Epithelial cell of proximal tubule (primary cell): ENCODE measurements at regions not wholly inside any gene's neighbourhood (a gene's known extent, or its start where the extent isn't known, plus 50 kb on each side); places are given as distances from the start of the nearest gene placed in this dataset.

Experiments used
- DNase-seq: peaks from one replicate; pipeline ENCODE4 v3.0.0-alpha.2; 2011; ENCODE audit warnings: low read depth
- H3K4me3 ChIP-seq: 2 replicates; pipeline ENCODE4 v1.5.1; 2011; ENCODE audit warnings: low read depth, mild to moderate bottlenecking, low read length
- TF ChIP-seq, protein P1 (sequence below): conservative IDR thresholded peaks from 2 replicates; pipeline ENCODE4 v1.5.1; 2012; ENCODE audit warnings: low read depth, mild to moderate bottlenecking, low read length

DNA sequence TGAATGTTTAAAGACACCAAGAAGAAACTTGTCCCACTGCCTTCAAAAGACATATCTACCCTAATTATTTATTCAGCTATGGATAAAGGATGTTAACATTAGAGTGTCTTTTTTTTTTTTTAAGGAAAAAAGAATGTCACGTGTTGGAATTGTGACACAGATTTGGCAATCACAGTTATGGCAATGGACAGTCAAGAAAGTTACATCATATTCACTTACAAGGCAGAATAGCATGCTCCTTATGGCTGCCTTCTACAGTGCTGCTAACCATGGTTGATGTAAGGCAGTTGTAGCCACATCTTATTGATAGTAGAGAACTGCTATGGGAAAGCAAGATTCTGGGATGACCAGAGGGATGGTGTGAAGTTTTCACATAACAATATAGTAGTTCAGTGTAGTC lies 128.8 kb upstream of the ZBTB20 start:
- no peak overlapping the region for H3K4me3 ChIP-seq
- TF ChIP-seq, protein P1, sequence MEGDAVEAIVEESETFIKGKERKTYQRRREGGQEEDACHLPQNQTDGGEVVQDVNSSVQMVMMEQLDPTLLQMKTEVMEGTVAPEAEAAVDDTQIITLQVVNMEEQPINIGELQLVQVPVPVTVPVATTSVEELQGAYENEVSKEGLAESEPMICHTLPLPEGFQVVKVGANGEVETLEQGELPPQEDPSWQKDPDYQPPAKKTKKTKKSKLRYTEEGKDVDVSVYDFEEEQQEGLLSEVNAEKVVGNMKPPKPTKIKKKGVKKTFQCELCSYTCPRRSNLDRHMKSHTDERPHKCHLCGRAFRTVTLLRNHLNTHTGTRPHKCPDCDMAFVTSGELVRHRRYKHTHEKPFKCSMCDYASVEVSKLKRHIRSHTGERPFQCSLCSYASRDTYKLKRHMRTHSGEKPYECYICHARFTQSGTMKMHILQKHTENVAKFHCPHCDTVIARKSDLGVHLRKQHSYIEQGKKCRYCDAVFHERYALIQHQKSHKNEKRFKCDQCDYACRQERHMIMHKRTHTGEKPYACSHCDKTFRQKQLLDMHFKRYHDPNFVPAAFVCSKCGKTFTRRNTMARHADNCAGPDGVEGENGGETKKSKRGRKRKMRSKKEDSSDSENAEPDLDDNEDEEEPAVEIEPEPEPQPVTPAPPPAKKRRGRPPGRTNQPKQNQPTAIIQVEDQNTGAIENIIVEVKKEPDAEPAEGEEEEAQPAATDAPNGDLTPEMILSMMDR, result no peak
- DNase-seq, result no peak

DNA sequence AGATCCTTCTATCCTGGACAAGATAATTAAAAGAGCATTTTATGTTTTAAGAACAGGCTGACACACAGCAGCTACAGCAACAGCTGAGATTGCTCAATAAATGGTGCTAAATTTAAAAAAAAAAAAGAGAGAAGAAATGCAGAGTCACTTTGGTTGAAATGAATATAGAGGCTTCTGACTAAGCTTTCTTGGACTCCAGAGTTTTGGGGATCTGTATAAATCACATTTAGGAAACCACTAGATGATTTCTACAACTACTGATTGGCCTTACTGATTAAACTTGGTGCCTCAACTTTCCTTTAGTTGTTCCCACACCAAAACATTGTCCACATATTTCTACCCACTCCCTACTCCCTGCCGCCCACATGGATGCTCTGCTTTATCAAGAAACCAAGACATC lies 132.9 kb upstream of the ZBTB20 start:
- H3K4me3 ChIP-seq, result no peak overlapping the region
- no peak for DNase-seq
- TF ChIP-seq, protein P1, result no peak

DNA sequence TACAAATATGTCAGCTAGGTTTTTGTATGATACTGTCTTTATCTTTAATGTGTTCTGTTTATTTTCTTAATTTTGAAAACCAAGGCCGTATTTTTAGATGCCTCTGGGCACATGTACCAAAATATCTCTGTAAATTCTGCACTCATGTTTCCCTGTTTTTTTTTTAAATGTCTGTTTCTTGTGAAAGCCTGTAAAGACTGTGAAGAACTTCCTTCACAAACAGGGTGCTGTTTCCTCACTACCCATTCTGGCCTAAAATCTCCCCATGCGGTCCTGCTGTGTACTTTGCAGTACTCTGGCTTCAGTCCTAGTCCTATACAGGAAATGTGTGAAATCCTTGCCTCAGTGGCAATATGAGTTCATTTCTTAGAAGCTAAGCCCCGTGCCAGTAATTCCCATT lies 133.4 kb upstream of the ZBTB20 start:
- H3K4me3 ChIP-seq, result no peak overlapping the region
- DNase-seq, result no peak
- TF ChIP-seq, protein P1, result no peak

DNA sequence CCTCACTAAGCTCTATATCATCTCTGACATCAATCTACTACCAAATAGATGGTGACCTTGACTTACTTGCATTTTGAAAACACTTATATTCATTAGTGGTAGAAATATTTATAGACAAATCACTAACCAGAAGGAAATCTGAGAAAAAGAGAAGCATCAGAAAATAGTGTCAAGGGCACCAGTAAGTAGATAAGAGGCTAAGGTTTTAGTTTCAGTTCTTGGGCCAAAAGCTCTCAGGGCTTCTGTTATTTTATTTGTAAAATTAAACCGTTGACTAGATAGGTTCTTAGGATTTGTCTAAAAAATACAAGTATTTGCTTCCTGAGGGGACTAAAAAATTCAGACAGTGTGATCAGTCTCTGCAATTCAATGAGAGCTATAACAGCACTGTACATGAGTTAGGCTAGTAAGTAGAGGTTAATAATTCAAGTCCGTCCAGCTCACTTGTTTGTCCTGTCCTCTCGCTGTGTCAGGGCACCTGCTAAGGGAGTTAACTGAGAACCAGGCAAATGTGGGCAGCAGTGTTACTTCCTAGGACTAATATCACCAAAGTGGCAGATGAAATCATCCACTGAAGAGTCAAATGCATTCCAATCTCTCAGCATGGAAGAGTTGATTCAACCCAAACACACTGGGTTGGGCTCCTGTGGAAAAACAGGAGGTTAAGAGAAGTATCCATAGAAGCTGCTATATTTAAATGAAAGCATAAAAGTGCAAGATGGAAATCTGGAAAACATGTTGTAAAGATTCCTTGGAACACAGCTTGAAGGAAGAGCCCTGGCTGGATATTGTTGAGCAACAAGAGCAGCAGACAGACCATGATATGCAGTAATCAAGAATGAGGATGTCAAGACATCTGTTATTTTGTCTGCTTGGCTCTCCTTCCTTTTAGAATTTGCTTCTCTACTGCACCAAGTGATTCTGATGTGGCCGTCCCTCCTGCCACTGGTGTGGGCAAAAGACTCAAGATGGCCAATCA lies 134.9 kb upstream of the ZBTB20 start:
- TF ChIP-seq, protein P1, result no peak
- no peak overlapping the region for H3K4me3 ChIP-seq
- DNase-seq, result no peak

DNA sequence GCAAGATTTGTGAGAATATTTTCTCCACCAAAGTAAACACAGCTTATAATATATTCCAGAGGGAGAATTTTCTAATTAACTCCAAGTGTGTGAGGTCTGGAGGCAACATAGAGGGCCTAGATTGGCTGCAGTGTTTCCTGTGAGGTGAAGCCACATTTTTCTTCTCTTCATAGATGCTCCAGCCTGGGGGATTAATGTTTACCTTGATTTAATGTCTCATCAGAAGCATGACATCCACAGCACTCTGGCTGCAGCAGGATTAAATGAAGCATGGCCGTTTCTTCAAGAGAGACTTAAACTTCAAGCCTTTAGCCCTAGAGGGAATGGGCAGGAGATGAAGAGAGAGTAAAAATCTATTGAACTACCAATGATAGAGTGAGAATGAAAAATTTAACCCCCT lies 137.9 kb upstream of the ZBTB20 start:
- H3K4me3 ChIP-seq, result no peak overlapping the region
- DNase-seq, result peak; percentile 43
- TF ChIP-seq, protein P1, result no peak

DNA sequence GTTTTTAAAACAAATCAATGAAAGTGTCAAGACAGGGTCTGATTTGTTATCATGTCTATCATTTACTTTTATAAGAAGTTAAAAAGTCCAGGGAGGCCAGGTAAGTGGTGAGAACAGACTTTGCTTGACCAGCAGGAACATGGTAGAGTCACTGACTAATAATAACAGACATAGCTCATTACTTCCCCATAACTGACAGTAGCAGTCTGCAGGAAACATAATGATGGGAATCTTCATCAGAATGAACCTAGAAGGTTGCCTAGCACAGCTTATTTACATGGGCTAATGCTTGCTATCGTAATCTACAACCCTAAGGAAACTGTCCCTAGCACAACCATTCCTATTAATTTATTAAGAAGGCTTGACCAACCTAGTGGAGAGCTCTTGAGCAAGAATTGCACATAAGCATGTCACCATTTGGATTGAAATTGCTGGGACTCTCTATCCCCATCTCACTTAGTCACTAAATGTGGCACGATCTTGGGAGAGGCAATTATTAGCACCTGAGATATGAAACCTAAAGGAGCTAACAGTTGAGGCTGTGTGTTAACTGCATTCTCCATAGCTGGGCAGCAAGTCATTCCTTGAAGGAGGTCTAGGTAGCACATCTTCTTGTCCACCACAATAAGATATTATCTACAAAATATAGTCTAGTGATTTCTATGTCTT lies 139.6 kb upstream of the ZBTB20 start:
- no peak for DNase-seq
- TF ChIP-seq, protein P1, result no peak

DNA sequence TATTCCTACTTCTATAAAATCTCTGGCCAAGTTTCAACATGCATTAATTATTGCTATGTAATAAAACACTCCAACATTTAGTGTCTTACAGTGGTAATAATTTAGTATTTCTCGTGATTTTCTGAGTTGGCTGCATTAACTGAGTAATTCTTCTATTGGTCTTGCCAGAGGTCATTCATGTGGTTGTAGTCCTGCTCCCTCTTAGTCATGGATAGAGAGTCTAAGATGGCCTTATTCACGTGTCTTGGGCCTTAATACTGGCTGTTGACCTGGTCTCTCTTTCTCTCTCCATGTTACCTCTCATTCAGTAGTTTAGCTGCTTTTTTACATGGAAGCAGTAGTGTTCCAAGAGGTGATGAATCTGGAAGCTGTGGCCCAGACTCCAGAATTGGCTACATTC lies 140.1 kb upstream of the ZBTB20 start:
- DNase-seq, result no peak
- no peak overlapping the region for H3K4me3 ChIP-seq
- TF ChIP-seq, protein P1, result no peak

More for the DNA sequence above, 139.6 kb upstream of the ZBTB20 start:
- H3K4me3 ChIP-seq, result no peak overlapping the region
